ENCODE measurements at regions not wholly inside any gene's neighbourhood (a gene's known extent, or its start where the extent isn't known, plus 50 kb on each side); places are given as distances from the start of the nearest gene placed in this dataset.
A peak's percentile ranks its signal among the peaks of the same experiment; 100 is the strongest.

DNA sequence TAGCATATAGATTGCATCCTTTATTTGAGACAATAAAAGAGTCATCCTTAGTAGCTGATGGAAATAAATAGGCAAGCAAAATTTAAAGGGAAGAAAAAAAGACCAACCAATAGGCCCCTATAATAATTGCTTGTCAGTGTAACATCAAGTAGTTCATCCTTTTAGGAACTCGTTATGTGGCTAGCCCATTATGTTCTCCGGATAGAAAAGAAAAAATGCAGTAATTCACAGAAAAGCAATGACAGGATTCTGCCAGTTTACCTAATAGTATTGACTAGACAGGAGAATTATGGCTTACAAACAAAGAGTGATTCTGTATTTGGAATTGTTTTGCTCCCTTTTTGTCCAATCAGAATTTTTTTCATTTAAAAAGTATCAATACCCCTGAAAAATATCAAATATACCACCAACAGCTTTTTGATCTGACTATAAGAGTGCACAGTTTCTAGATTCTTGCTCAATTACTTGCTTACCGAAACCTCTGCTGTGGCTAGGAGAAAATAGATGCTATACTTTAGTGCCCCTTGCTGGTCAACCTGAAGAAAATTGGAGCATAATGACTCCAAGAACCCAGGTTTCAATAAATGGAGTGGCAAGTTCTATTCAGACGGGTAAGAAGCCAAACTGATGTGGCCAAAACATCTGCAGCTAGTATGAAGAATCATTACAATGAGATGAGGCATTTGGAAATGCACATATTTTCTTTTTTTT lies 91.5 kb upstream of the SASH1 start:
- intact Hi-C loops (cut with DNase I; ENCODE audit: low total_unique reads) = no loop called here
- no peak overlapping the region for H3K27ac ChIP-seq
- H3K4me1 ChIP-seq = no peaks in the 10 kb centered on the region
- DNase-seq (ENCODE audit: low spot score in 2 of 2) = no peak
- no peaks in the 10 kb centered on the region for H3K36me3 ChIP-seq
- H3K4me3 ChIP-seq = no peak overlapping the region
- no peaks in the 10 kb centered on the region for H3K27me3 ChIP-seq
- no peak for TF ChIP-seq POLR2AphosphoS5 (IDR thresholded peaks at IDR 0.05)
- TF ChIP-seq, protein P1, sequence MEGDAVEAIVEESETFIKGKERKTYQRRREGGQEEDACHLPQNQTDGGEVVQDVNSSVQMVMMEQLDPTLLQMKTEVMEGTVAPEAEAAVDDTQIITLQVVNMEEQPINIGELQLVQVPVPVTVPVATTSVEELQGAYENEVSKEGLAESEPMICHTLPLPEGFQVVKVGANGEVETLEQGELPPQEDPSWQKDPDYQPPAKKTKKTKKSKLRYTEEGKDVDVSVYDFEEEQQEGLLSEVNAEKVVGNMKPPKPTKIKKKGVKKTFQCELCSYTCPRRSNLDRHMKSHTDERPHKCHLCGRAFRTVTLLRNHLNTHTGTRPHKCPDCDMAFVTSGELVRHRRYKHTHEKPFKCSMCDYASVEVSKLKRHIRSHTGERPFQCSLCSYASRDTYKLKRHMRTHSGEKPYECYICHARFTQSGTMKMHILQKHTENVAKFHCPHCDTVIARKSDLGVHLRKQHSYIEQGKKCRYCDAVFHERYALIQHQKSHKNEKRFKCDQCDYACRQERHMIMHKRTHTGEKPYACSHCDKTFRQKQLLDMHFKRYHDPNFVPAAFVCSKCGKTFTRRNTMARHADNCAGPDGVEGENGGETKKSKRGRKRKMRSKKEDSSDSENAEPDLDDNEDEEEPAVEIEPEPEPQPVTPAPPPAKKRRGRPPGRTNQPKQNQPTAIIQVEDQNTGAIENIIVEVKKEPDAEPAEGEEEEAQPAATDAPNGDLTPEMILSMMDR (IDR thresholded peaks at IDR 0.05) = peak in 2 of 3 donors; percentile 48 to 52
- no peaks in the 10 kb centered on the region for H3K9me3 ChIP-seq

DNA sequence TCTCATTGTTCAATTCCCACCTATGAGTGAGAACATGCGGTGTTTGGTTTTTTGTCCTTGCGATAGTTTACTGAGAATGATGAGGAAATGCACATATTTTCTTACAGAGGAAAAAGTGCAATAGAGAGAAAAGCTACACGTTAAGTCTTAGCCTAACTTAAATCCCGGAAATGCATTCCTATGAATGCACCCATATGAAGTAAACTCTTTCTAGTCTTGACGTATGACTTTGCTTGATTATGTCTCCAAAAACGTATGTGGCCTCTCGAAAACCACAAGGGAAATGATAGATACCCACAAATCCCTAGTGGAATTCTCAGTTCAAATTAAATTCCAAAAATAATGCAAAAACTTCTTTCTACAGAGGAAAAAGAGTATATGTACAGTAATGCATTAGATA lies 90.7 kb upstream of the SASH1 start:
- no peaks in the 10 kb centered on the region for H3K9me3 ChIP-seq
- no peak overlapping the region for H3K4me3 ChIP-seq
- TF ChIP-seq POLR2AphosphoS5 (IDR thresholded peaks at IDR 0.05) = no peak
- TF ChIP-seq, protein P1 (IDR thresholded peaks at IDR 0.05) = no peak
- no peak for TF ChIP-seq POLR2A (IDR thresholded peaks at IDR 0.05)
- no peaks in the 10 kb centered on the region for H3K27me3 ChIP-seq
- H3K36me3 ChIP-seq = no peaks in the 10 kb centered on the region
- DNase-seq (ENCODE audit: low spot score in 2 of 2) = no peak
- no peak overlapping the region for H3K27ac ChIP-seq
- intact Hi-C loops (cut with DNase I; ENCODE audit: low total_unique reads) = no loop called here
- no peaks in the 10 kb centered on the region for H3K4me1 ChIP-seq

DNA sequence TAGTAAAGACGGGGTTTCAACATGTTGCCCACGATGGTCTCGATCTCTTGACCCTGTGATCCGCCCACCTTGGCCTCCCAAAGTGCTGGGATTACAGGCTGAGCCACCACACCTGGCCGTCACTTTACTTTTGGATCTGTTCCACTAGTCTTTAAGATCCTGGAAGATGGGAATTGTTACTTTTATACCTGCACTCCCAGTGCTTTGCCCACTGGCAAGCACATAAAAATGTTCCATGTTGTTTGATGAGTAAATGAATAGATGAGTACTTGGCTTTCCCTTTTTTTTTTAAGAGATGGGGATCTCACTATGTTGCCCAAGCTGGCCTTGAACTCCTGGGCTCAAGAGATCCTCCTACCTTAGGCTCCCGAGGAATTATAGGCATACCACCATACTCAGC lies 84.8 kb upstream of the SASH1 start:
- Histone ChIP-seq H3K27ac (no peak overlapping the region), H3K27me3 (no peaks in the 10 kb centered on the region), H3K4me1 (no peaks in the 10 kb centered on the region), H3K36me3 (no peaks in the 10 kb centered on the region), H3K9me3 (no peaks in the 10 kb centered on the region), H3K4me3 (no peak overlapping the region)
- intact Hi-C loops (cut with DNase I; ENCODE audit: low total_unique reads) = no loop called here
- TF ChIP-seq, protein P1 (IDR thresholded peaks at IDR 0.05) = no peak
- no peak for TF ChIP-seq POLR2A (IDR thresholded peaks at IDR 0.05)
- TF ChIP-seq POLR2AphosphoS5 (IDR thresholded peaks at IDR 0.05) = no peak
- no peak for DNase-seq (ENCODE audit: low spot score in 2 of 2)

DNA sequence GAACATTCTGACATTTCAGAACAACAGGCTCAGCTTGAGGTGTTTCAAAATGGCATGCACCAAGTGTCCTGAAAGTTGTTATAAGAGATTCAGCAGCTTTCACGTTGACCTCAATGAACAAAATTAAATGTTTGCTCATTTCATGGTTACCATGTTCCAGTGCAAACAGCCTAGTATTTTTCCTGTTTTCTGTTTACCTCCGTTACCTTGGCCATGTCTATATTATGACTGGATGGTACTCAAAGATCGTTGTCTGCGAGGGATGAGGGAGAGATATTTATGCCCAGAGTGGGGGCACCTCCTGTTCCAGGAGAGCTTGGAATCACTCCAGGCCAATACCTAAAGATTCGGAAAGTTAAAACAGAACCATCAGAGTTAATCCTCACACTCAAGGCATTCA lies 83.8 kb upstream of the SASH1 start:
- no peak for DNase-seq (ENCODE audit: low spot score in 2 of 2)
- TF ChIP-seq POLR2AphosphoS5 (IDR thresholded peaks at IDR 0.05) = no peak
- TF ChIP-seq POLR2A (IDR thresholded peaks at IDR 0.05) = no peak
- TF ChIP-seq, protein P1 (IDR thresholded peaks at IDR 0.05) = no peak
- Histone ChIP-seq H3K27me3 (no peaks in the 10 kb centered on the region), H3K4me1 (no peaks in the 10 kb centered on the region), H3K9me3 (no peaks in the 10 kb centered on the region), H3K4me3 (no peak overlapping the region), H3K27ac (no peak overlapping the region), H3K36me3 (no peaks in the 10 kb centered on the region)
- intact Hi-C loops (cut with DNase I; ENCODE audit: low total_unique reads) = no loop called here

DNA sequence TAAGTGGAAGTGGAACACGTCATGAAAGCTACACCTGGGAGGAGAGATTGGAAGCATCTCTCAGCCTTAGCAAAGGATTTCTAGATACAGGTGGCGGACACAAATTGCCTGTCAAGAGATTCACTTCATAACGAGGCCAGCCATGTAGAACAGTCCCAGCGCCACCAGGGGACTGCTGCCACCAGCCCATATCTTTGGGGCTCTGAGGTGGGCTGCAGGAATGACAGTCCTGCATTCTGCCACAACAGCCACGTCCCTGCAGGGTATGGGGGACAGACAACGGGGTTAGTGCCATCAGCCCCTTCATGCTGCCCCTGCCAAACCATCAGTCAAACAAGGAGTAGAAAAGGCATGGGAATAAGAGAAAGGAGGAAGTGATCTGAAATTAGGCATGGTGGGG lies 81.2 kb upstream of the SASH1 start:
- Histone ChIP-seq H3K27ac (no peak overlapping the region), H3K4me1 (no peaks in the 10 kb centered on the region), H3K36me3 (no peaks in the 10 kb centered on the region), H3K4me3 (no peak overlapping the region), H3K9me3 (no peaks in the 10 kb centered on the region), H3K27me3 (no peaks in the 10 kb centered on the region)
- no peak for TF ChIP-seq POLR2AphosphoS5 (IDR thresholded peaks at IDR 0.05)
- TF ChIP-seq, protein P1 (IDR thresholded peaks at IDR 0.05) = no peak
- TF ChIP-seq POLR2A (IDR thresholded peaks at IDR 0.05) = no peak
- DNase-seq (ENCODE audit: low spot score in 2 of 2) = no peak
- intact Hi-C loops (cut with DNase I; ENCODE audit: low total_unique reads) = no loop called here

Measured in breast epithelium (tissue), 4 donors.